Subcutaneous abdominal adipose tissue (tissue), 5 donors: ENCODE measurements at regions not wholly inside any gene's neighbourhood (a gene's known extent, or its start where the extent isn't known, plus 50 kb on each side); places are given as distances from the start of the nearest gene placed in this dataset.

Experiments
- H3K27ac ChIP-seq: one replicate; pipeline ENCODE4 v1.7.0; 2013; ENCODE audit warnings: low read depth, mild to moderate bottlenecking, inconsistent platforms, low read length, moderate library complexity
- H3K27me3 ChIP-seq, 5 donors: one replicate each; pipeline ENCODE4 v1.7.0; 2013; ENCODE audit warnings: low read length in 5 of 5, inconsistent platforms in 1 of 5; ENCODE audit not compliant: control insufficient read depth in 5 of 5, insufficient read depth in 4 of 5
- H3K36me3 ChIP-seq, 5 donors: one replicate each; pipeline ENCODE4 v1.7.0; 2013; ENCODE audit warnings: low read length in 5 of 5; ENCODE audit not compliant: control insufficient read depth in 5 of 5, insufficient read depth in 5 of 5
- H3K4me1 ChIP-seq, 5 donors: one replicate each; pipeline ENCODE4 v1.7.0; 2013; ENCODE audit warnings: low read length in 5 of 5, mild to moderate bottlenecking in 3 of 5, moderate library complexity in 1 of 5; ENCODE audit not compliant: control insufficient read depth in 5 of 5, insufficient read depth in 5 of 5
- H3K4me3 ChIP-seq, 5 donors: one replicate each; pipeline ENCODE4 v1.7.0; 2013; ENCODE audit warnings: low read length in 5 of 5, low read depth in 1 of 5
- H3K9ac ChIP-seq, 5 donors: one replicate each; pipeline ENCODE4 v1.7.0; 2013; ENCODE audit warnings: low read length in 5 of 5, mild to moderate bottlenecking in 4 of 5, moderate library complexity in 3 of 5
- H3K9me3 ChIP-seq, 5 donors: one replicate each; pipeline ENCODE4 v1.7.0; 2013; ENCODE audit warnings: low read length in 5 of 5; ENCODE audit not compliant: control insufficient read depth in 5 of 5
- donor health status: healthy.
- donor health status: healthy.
- donor health status: healthy.
- donor health status: healthy.
- donor health status: healthy.

DNA sequence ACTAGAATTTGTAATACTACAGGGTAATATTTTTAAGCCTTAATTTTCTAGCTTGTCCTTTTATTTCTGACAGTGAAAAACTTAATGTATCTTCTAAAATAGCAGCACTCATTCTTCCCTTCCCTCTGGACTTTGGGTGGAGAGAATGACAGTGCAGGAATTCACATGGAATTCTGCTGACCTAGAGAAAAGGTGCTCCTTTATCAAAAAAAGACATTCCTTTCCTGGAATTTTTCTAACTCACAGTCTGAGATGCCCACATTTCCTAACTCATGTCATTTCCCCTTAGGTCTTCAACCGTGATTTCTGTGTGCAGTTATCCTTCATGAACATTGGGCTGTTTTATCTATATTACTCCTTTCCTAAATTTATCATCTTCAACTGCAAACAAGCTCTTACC lies 137.8 kb upstream of the PDGFD start:
- Histone ChIP-seq H3K9me3 (no peaks in the 10 kb centered on the region), H3K4me1 (no peaks in the 10 kb centered on the region), H3K9ac (no peak overlapping the region), H3K27ac (no peak overlapping the region), H3K27me3 (no peaks in the 10 kb centered on the region), H3K4me3 (no peak overlapping the region), H3K36me3 (no peaks in the 10 kb centered on the region)

DNA sequence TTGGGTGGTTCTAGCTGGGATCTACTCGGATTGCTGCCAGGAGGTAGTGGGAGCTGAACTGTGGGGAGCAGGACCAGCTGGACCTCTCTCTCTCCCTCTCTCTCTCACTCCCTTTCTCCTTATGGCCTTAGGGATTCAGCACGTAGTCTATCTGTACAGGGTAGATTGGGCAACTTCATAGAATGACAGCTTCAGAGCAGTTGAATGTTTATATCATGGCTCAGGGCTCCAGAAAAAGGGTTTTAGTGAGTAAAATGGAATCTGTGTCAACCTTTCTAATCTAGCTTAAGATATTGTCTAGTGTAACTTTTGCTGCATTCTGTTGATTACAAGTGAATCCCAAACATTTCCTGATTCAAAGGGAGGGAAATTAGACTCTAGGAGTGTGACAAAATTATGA lies 127.7 kb upstream of the PDGFD start:
- no peaks in the 10 kb centered on the region for H3K27me3 ChIP-seq
- H3K4me3 ChIP-seq: no peak overlapping the region
- no peaks in the 10 kb centered on the region for H3K36me3 ChIP-seq
- no peak overlapping the region for H3K27ac ChIP-seq
- H3K4me1 ChIP-seq: no peaks in the 10 kb centered on the region
- H3K9me3 ChIP-seq: no peaks in the 10 kb centered on the region
- H3K9ac ChIP-seq: no peak overlapping the region

DNA sequence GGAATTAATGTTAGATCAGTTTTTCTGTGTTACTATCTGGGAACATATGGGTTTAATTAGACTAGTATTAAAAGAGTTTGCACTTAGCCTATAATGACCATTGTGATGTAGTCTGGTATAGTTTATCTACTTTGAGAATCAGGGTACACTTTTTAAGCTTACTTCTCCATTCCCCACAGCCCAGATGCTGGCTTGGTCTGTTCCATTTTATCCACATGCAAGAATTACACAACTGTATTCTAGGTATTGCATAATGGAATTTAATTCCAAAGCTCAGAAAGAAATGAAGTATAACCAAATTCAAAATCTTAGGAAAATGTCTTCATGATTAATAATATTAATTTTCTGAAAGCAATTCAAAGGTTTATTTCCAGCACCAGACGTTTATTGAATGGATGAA lies 122.2 kb upstream of the PDGFD start:
- peaks cover 0 to 8% (median 0%) of the 10 kb centered on the region in 5 donors for H3K4me1 ChIP-seq
- H3K9me3 ChIP-seq: no peaks in the 10 kb centered on the region
- no peaks in the 10 kb centered on the region for H3K36me3 ChIP-seq
- H3K27me3 ChIP-seq: no peaks in the 10 kb centered on the region
- H3K9ac ChIP-seq: no peak overlapping the region
- no peak overlapping the region for H3K4me3 ChIP-seq
- no peak overlapping the region for H3K27ac ChIP-seq

DNA sequence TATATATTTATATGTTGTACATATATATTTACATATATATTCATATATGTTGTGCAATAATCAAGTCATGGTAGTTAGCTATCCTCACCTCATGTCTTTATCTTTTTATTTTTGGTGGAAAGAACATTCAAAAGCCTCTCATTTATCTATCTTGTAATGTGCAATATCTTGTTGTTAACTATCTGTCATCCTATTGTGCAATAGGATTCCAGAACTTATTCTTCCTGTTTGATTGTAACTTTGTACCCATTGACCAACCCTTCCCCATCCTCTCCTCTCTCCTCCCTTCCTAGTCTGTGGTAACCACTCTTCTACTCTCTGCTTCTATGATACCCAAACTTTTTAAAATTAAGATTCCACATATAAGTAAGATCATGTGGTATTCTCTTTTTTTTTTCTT lies 115.6 kb upstream of the PDGFD start:
- Histone ChIP-seq H3K9ac (no peak overlapping the region), H3K27ac (no peak overlapping the region), H3K4me1 (no peaks in the 10 kb centered on the region), H3K36me3 (no peaks in the 10 kb centered on the region), H3K9me3 (no peaks in the 10 kb centered on the region), H3K27me3 (no peaks in the 10 kb centered on the region), H3K4me3 (no peak overlapping the region)

DNA sequence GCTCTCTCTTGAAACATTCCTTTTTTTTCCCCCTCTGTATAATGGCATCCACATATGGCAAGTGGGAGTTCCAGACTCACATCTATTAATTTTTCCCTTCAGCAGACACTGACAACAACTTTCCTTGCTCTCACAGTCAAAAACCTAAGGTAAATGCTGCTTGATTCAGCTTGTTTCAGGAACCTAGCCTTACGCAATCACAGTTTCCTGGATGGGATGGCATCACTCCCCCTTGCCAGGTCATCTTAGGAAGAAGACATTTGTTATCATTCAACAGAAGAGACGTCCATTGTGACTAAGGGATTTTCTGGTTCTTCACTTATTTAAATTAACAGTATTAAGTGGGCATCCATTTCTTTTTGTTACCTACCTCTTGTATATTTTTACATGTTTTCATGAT lies 112.0 kb upstream of the PDGFD start:
- Histone ChIP-seq H3K4me1 (no peaks in the 10 kb centered on the region), H3K27me3 (no peaks in the 10 kb centered on the region), H3K9me3 (no peaks in the 10 kb centered on the region), H3K9ac (no peak overlapping the region), H3K27ac (no peak overlapping the region), H3K36me3 (no peaks in the 10 kb centered on the region), H3K4me3 (no peak overlapping the region)

DNA sequence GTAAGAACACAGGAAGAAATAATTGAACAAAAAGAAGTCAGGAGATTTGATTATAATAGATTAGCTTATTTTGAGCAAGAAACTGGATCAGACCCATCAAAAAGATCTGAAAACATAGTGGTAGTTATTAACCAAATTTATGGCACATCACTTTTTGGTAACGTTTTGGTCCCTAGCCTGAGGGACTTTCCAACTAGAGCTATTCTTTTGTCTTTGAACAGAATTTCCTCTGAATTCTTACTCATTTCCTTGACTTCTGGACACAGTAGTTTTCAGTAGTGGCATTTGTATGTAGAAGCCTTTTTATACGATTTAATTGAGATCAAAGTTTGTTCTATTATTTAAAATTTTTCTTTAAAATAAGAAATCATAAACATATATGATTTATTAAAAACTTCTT lies 96.5 kb upstream of the PDGFD start:
- H3K9ac ChIP-seq: no peak overlapping the region
- no peaks in the 10 kb centered on the region for H3K36me3 ChIP-seq
- H3K9me3 ChIP-seq: no peaks in the 10 kb centered on the region
- H3K4me1 ChIP-seq: peaks cover 0 to 9% (median 0%) of the 10 kb centered on the region in 5 donors
- H3K27ac ChIP-seq: no peak overlapping the region
- H3K4me3 ChIP-seq: no peak overlapping the region
- H3K27me3 ChIP-seq: no peaks in the 10 kb centered on the region

DNA sequence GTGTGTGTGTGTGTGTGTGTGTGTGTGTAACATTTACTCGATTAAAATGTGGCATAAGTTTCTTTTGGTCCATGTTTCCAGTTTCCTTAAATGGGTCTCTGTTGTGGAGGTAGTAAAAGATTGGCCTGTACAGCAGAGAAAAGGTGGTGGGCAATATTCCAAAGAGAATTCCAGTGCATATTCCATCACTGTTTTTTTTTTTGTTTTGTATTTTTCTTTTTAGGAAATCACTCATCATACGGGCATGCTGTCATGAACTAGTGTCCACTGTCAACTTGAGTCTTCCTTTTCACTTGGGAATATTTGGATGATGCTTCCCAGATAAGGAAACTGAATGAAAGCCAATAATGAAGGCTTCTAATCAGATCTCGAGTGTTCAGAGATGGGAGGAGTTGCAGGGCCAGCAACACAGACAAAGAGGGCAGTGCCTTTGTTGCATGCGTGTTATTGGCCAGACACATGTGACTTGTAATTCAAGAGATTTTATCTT lies 95.2 kb upstream of the PDGFD start:
- Histone ChIP-seq H3K9ac (no peak overlapping the region), H3K27me3 (no peaks in the 10 kb centered on the region), H3K36me3 (no peaks in the 10 kb centered on the region), H3K27ac (no peak overlapping the region), H3K4me1 (peaks cover 0 to 9% (median 0%) of the 10 kb centered on the region in 5 donors), H3K4me3 (no peak overlapping the region), H3K9me3 (no peaks in the 10 kb centered on the region)

DNA sequence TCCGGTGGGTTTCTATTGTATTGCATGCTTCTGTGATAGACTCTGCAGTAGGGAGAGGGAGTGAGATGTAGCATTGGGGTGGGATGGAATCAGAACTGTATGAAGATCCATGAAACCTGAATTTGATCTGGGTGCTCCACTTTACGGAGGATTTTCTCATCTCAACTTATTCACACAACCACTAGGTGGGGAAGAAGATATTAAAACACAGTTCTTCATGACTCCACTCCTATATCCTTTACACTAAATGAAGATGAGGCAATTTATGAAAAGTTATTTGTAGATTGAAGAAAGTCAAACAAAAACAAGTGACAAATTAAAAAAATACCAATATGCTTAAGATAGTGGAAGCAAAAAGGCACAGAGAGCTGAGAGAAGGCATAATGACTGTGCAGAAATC lies 92.6 kb upstream of the PDGFD start:
- H3K4me1 ChIP-seq: peaks cover 0 to 9% (median 0%) of the 10 kb centered on the region in 5 donors
- H3K36me3 ChIP-seq: no peaks in the 10 kb centered on the region
- H3K27me3 ChIP-seq: no peaks in the 10 kb centered on the region
- H3K9ac ChIP-seq: no peak overlapping the region
- no peaks in the 10 kb centered on the region for H3K9me3 ChIP-seq
- no peak overlapping the region for H3K27ac ChIP-seq
- H3K4me3 ChIP-seq: no peak overlapping the region

DNA sequence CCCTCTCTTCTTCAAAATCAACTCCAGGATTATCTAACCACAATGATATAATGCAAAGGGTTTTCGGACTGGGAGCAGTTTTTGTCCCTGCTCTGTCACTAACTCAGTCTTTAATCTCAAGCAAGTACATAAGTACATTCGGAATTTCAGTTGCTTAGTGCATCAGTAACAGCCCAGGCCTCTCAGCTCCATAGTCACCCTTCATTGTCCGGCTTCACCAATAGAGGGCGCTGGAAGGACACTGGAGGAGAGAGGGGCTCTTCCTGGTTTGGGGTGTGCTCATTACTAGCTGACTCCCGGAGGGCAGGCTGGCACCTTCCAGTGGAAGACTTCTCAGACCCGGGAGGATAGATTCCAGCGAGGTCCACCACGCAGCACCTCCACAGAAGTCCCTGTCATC lies 90.4 kb upstream of the PDGFD start:
- Histone ChIP-seq H3K9me3 (no peaks in the 10 kb centered on the region), H3K36me3 (no peaks in the 10 kb centered on the region), H3K27ac (no peak overlapping the region), H3K4me3 (no peak overlapping the region), H3K27me3 (no peaks in the 10 kb centered on the region), H3K9ac (no peak overlapping the region), H3K4me1 (peaks cover 0 to 7% (median 0%) of the 10 kb centered on the region in 5 donors)

DNA sequence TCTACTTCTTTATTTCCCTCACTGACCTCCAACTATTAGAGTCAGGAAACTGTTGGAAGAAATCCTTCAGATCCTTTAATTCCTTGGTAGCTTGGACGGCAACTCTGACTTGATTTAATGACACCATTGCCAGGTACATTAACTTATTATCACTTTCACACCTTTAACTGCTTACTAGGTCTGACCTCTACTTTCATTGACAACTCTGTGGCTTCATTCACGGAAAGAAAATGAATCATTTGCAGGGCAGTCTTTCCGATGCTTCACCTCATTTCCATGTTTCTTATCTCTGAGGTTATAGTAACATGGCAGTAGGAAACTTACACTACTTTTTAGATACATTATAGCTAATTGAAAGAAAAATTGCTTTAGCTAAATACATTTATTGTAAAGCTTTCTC lies 82.6 kb upstream of the PDGFD start:
- no peaks in the 10 kb centered on the region for H3K27me3 ChIP-seq

DNA sequence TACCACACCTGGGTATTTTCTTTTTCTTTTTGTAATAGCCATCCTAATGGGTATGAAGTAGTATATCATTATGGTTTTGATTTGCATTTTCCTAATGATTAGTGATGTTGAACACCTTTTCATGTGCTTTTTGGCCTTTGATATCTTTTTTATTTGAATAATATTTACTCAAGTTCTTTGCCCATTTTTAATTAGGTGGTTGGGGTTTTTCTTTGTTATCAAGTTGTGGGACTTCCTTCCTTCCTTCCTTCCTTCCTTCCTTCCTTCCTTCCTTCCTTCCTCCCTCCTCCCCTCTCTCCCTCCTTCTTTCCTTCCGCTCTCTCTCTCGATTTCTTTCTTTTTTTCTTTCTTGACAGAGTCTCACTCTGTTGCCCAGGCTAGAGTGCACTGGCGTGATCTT lies 75.0 kb upstream of the PDGFD start:
- no peak overlapping the region for H3K4me3 ChIP-seq
- H3K36me3 ChIP-seq: no peaks in the 10 kb centered on the region
- no peaks in the 10 kb centered on the region for H3K9me3 ChIP-seq
- no peak overlapping the region for H3K9ac ChIP-seq
- no peaks in the 10 kb centered on the region for H3K4me1 ChIP-seq
- H3K27ac ChIP-seq: no peak overlapping the region
- H3K27me3 ChIP-seq: no peaks in the 10 kb centered on the region

More for the DNA sequence above, 82.6 kb upstream of the PDGFD start:
- Histone ChIP-seq H3K27ac (no peak overlapping the region), H3K9me3 (no peaks in the 10 kb centered on the region), H3K9ac (no peak overlapping the region), H3K4me1 (no peaks in the 10 kb centered on the region), H3K36me3 (no peaks in the 10 kb centered on the region), H3K4me3 (no peak overlapping the region)
